Endothelial cell of umbilical vein (primary cell): ENCODE measurements at regions not wholly inside any gene's neighbourhood (a gene's known extent, or its start where the extent isn't known, plus 50 kb on each side); places are given as distances from the start of the nearest gene placed in this dataset.

Source experiments
- BruUV-seq: library from RNA; stranded (reverse); fragments of 400-500 nt; replicated peaks from 2 replicates; lab custom pipeline; 2021; lab: Mats Ljungman, UMichigan
- CTCF ChIA-PET: fragments of 300-600, 350-600 bp; sonication (Branson Sonifier 250); formaldehyde crosslinking; loops from one replicate; lab custom pipeline; 2021; ENCODE audit warnings: antibody characterized with exemption, inconsistent platforms; lab: Charles Lee
- POLR2A ChIA-PET: fragments of 300-600, 350-600 bp; sonication (Branson Sonifier 250); formaldehyde crosslinking; loops from one replicate; lab custom pipeline; 2021; ENCODE audit warnings: antibody characterized with exemption, inconsistent platforms; lab: Charles Lee
- DNase-seq: peaks from one replicate; pipeline ENCODE4 v3.0.0-alpha.2; 2011; ENCODE audit warnings: low read depth, low spot score
- FAIRE-seq: peaks from 2 replicates; lab custom pipeline; 2011; peaks lifted over from hg19 to GRCh38; lab: Jason Lieb, UNC
- H2AFZ ChIP-seq: 2 replicates; pipeline ENCODE4 v1.6.0; 2012; ENCODE audit warnings: low read depth, low read length, control low read depth, inconsistent platforms
- H3K27ac ChIP-seq: 2 replicates; pipeline ENCODE4 v1.5.1; 2011; ENCODE audit warnings: low read depth, mild to moderate bottlenecking, control low read depth, low read length, moderate library complexity; ENCODE audit not compliant: insufficient read depth
- H3K27me3 ChIP-seq, 2 experiments: 2 replicates each; pipeline versions ENCODE4 v1.6.0 to v1.6.1; 2011; ENCODE audit warnings: low read length in 2 of 2, mixed read lengths in 1 of 2; ENCODE audit not compliant: control insufficient read depth in 2 of 2, insufficient read depth in 2 of 2
- H3K36me3 ChIP-seq, 2 experiments: 2 replicates in 1 of 2; 3 replicates in 1 of 2; pipeline ENCODE4 v1.5.1; 2011; ENCODE audit warnings: low read length in 2 of 2, mild to moderate bottlenecking in 1 of 2, moderate library complexity in 1 of 2; ENCODE audit not compliant: control insufficient read depth in 2 of 2, insufficient read depth in 2 of 2; ENCODE audit errors: extremely low read depth in 1 of 2
- H3K4me1 ChIP-seq: 3 replicates; pipeline ENCODE4 v1.5.1; 2011; ENCODE audit warnings: mild to moderate bottlenecking, low read length; ENCODE audit not compliant: control insufficient read depth, insufficient read depth; ENCODE audit errors: extremely low read depth
- H3K4me2 ChIP-seq: 2 replicates; pipeline ENCODE4 v1.6.1; 2011; ENCODE audit warnings: low read length, control low read depth, mixed read lengths; ENCODE audit not compliant: insufficient read depth
- H3K4me3 ChIP-seq, 3 experiments: fragments of 200-600 bp in 1 of 3; sonication (generic), shearing (Covaris generic) in 1 of 3; replicated peaks in 1 of 3; 2 replicates each; pipeline ENCODE4 v1.5.1; 2011 to 2016; ENCODE audit warnings: control low read depth in 3 of 3, low read length in 3 of 3, mild to moderate bottlenecking in 2 of 3, inconsistent platforms in 1 of 3, low read depth in 1 of 3, moderate library complexity in 1 of 3; ENCODE audit not compliant: insufficient read depth in 1 of 3
- H3K79me2 ChIP-seq: 2 replicates; pipeline ENCODE4 v1.6.0; 2012; ENCODE audit warnings: low read length, inconsistent platforms; ENCODE audit not compliant: control insufficient read depth, insufficient read depth
- H3K9ac ChIP-seq: replicated peaks from 2 replicates; pipeline ENCODE3; 2011; ENCODE audit warnings: low read length, control low read depth; ENCODE audit not compliant: insufficient read depth; ENCODE audit errors: extremely low read depth
- H3K9me1 ChIP-seq: replicated peaks from 3 replicates; pipeline ENCODE4 v1.6.0; 2011; ENCODE audit warnings: mild to moderate bottlenecking, low read length; ENCODE audit not compliant: control insufficient read depth, insufficient read depth; ENCODE audit errors: extremely low read depth
- H3K9me3 ChIP-seq: replicated peaks from 2 replicates; pipeline ENCODE4 v1.5.1; 2012; ENCODE audit warnings: low read length, inconsistent platforms; ENCODE audit not compliant: control insufficient read depth, insufficient read depth
- H4K20me1 ChIP-seq: replicated peaks from 2 replicates; pipeline ENCODE3; 2011; ENCODE audit warnings: mild to moderate bottlenecking, low read length; ENCODE audit not compliant: control insufficient read depth, insufficient read depth; ENCODE audit errors: extremely low read depth
- EZH2 ChIP-seq: IDR thresholded peaks from 2 replicates; pipeline ENCODE4 v1.6.1; 2012; ENCODE audit warnings: borderline replicate concordance, low read depth, mild to moderate bottlenecking, moderate library complexity, low read length, inconsistent platforms; ENCODE audit not compliant: severe bottlenecking
- FOS ChIP-seq: IDR thresholded peaks from 2 replicates; pipeline ENCODE4 v1.6.1; 2011; ENCODE audit warnings: mild to moderate bottlenecking, low read length, moderate library complexity, borderline replicate concordance; ENCODE audit not compliant: insufficient read depth
- GATA2 ChIP-seq: IDR thresholded peaks from 2 replicates; pipeline ENCODE4 v1.7.0; 2011; ENCODE audit warnings: low read depth, mild to moderate bottlenecking, moderate library complexity, mixed read lengths, low read length; ENCODE audit not compliant: insufficient read length, insufficient read depth
- JUN ChIP-seq: IDR thresholded peaks from 2 replicates; pipeline ENCODE4 v1.6.1; 2011; ENCODE audit warnings: borderline replicate concordance, low read depth; ENCODE audit not compliant: insufficient read length, insufficient read depth
- MYC ChIP-seq: IDR thresholded peaks from one replicate; pipeline ENCODE4 v1.6.1; 2011; ENCODE audit warnings: mild to moderate bottlenecking, low read depth, low read length
- POLR2A ChIP-seq: IDR thresholded peaks from 2 replicates; pipeline ENCODE4 v1.6.1; 2012; ENCODE audit warnings: low read depth, mild to moderate bottlenecking, control low read depth, low read length
- POLR2AphosphoS5 ChIP-seq: IDR thresholded peaks from 2 replicates; pipeline ENCODE4 v1.6.1; 2012; ENCODE audit warnings: low read depth, mild to moderate bottlenecking, control low read depth, low read length, moderate library complexity; ENCODE audit not compliant: insufficient read depth
- dilution Hi-C: fragments of 300-500 bp; cut with MboI; formaldehyde crosslinking; loops from one replicate; pipeline ENCODE4 v1.15.0; 2019; ENCODE audit warnings: low sequenced_read_pairs; ENCODE audit not compliant: extremely low pct_ligation_motif_present
- intact Hi-C: fragments of 100-400 bp; cut with micrococcal nuclease; formaldehyde crosslinking; loops from one replicate; pipeline ENCODE4 v1.10.0; 2022
- TF ChIP-seq, protein P1 (sequence below), 2 donors: IDR thresholded peaks; 1 replicate in 1 of 2; 2 replicates in 1 of 2; pipeline ENCODE4 v1.5.1; 2011; ENCODE audit warnings: low read length in 2 of 2, mild to moderate bottlenecking in 2 of 2, moderate library complexity in 2 of 2, control low read depth in 1 of 2, inconsistent platforms in 1 of 2, low read depth in 1 of 2; ENCODE audit not compliant: insufficient read depth in 1 of 2; ENCODE audit errors: extremely low read depth in 1 of 2
- TF ChIP-seq, protein P2 (sequence below): IDR thresholded peaks from 2 replicates; pipeline ENCODE4 v1.6.1; 2011; ENCODE audit not compliant: insufficient read depth, insufficient read length

DNA sequence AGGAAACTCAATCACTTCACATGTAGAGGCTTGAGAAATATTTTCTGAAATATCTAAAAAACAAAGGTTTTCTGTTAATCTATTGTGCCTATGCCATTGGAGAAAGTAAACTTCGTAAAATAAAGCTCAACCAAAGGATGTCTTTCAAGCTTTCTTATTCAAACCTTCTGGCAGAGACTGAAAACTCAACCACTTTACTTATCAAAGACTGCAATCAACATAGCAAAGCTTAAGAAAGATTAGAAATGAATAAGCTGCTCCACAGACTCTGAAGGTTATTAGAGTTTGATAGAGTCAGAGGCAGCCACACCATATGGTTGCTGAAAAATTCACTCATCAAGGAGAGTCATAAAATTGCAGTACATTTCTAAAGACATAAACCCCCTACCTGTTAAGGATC is 245.8 kb upstream of the MEOX2 start:
- FAIRE-seq = no peak
- ChIA-PET POLR2A (no interaction called here), CTCF (interaction anchor here (1.8 kb wide), 1 partner anchor 185 kb away, joined by 4 read pairs; no protein-coding TSS in a partner anchor)
- Histone ChIP-seq H3K79me2 (no peaks in the 10 kb centered on the region), H3K9me1 (no peaks in the 10 kb centered on the region), H4K20me1 (no peaks in the 10 kb centered on the region), H3K36me3 (no peaks in the 10 kb centered on the region), H3K4me3 (no peak overlapping the region), H3K27me3 (peaks cover 0 to 2% of the 10 kb centered on the region in 2 experiments), H3K9ac (no peak overlapping the region), H3K4me2 (no peak overlapping the region), H2AFZ (no peak overlapping the region), H3K27ac (no peak overlapping the region), H3K4me1 (no peaks in the 10 kb centered on the region), H3K9me3 (no peaks in the 10 kb centered on the region)
- TF ChIP-seq, protein P1, sequence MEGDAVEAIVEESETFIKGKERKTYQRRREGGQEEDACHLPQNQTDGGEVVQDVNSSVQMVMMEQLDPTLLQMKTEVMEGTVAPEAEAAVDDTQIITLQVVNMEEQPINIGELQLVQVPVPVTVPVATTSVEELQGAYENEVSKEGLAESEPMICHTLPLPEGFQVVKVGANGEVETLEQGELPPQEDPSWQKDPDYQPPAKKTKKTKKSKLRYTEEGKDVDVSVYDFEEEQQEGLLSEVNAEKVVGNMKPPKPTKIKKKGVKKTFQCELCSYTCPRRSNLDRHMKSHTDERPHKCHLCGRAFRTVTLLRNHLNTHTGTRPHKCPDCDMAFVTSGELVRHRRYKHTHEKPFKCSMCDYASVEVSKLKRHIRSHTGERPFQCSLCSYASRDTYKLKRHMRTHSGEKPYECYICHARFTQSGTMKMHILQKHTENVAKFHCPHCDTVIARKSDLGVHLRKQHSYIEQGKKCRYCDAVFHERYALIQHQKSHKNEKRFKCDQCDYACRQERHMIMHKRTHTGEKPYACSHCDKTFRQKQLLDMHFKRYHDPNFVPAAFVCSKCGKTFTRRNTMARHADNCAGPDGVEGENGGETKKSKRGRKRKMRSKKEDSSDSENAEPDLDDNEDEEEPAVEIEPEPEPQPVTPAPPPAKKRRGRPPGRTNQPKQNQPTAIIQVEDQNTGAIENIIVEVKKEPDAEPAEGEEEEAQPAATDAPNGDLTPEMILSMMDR (IDR thresholded peaks at IDR 0.05; ENCODE audit: extremely low read depth in 1 of 2, insufficient read depth in 1 of 2, low read depth in 1 of 2, low read length in 2 of 2) = no peak
- TF ChIP-seq GATA2 (no peak), EZH2 (no peak), JUN (no peak), POLR2AphosphoS5 (no peak), FOS (no peak), MYC (no peak), POLR2A (no peak)
- TF ChIP-seq, protein P2, sequence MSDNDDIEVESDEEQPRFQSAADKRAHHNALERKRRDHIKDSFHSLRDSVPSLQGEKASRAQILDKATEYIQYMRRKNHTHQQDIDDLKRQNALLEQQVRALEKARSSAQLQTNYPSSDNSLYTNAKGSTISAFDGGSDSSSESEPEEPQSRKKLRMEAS = no peak
- no peak for DNase-seq
- no TSS peak for BruUV-seq
- intact Hi-C loops (no loop called here), dilution Hi-C loops (no loop called here)
